GM12878 (cell line): ENCODE measurements at regions not wholly inside any gene's neighbourhood (a gene's known extent, or its start where the extent isn't known, plus 50 kb on each side); places are given as distances from the start of the nearest gene placed in this dataset.

ENCODE experiments used
- ATAC-seq: fragments of 200-7000 bp; cut with Tn5 transposase; 3 replicates; pipeline ENCODE4 v1.9.1; 2020; ENCODE audit warnings: mild to moderate bottlenecking, moderate library complexity
- BruUV-seq: library from RNA; stranded (reverse); fragments of 400-500 nt; replicated peaks from 2 replicates; lab custom pipeline; 2021; lab: Mats Ljungman, UMichigan
- CTCF ChIA-PET: fragments of 300-600 bp; sonication (Branson Sonifier 250); formaldehyde crosslinking; extraction: SDS; loops from one replicate; lab custom pipeline; 2021; ENCODE audit warnings: inconsistent platforms; lab: Yijun Ruan, JAX
- POLR2A ChIA-PET: fragments of 350-600 bp; formaldehyde crosslinking; extraction: SDS; loops from one replicate; lab custom pipeline; 2021; ENCODE audit warnings: inconsistent platforms; lab: Charles Lee
- RAD21 ChIA-PET: fragments of 300-600 bp; sonication (Branson Sonifier 250); formaldehyde crosslinking; loops from one replicate; lab custom pipeline; 2023; ENCODE audit warnings: antibody characterized with exemption; ENCODE audit not compliant: unreplicated experiment; lab: Charles Lee
- SMC1A ChIA-PET: fragments of 300-600 bp; sonication (Branson Sonifier 250); formaldehyde crosslinking; loops from one replicate; lab custom pipeline; 2023; ENCODE audit not compliant: unreplicated experiment, uncharacterized antibody; lab: Charles Lee
- DNase-seq: peaks from one replicate; pipeline ENCODE4 v3.0.0-alpha.2; 2011; ENCODE audit warnings: low read depth, low spot score
- FAIRE-seq: peaks from 3 replicates; lab custom pipeline; 2011; peaks lifted over from hg19 to GRCh38; lab: Jason Lieb, UNC
- H2AFZ ChIP-seq: 2 replicates; pipeline ENCODE4 v1.6.0; 2011; ENCODE audit warnings: low read depth, low read length, control low read depth; ENCODE audit not compliant: control insufficient read depth
- H3K27ac ChIP-seq: 2 replicates; pipeline ENCODE4 v1.5.1; 2011; ENCODE audit warnings: control low read depth; ENCODE audit not compliant: control insufficient read depth, insufficient read depth
- H3K27me3 ChIP-seq, 2 experiments: replicated peaks in 1 of 2; 2 replicates each; pipeline versions ENCODE4 v1.6.0 to v1.6.1; 2011; ENCODE audit warnings: low read length in 1 of 2; ENCODE audit not compliant: control insufficient read depth in 2 of 2, insufficient read depth in 2 of 2
- H3K36me3 ChIP-seq, 2 experiments: 2 replicates each; pipeline ENCODE4 v1.5.1; 2011; ENCODE audit warnings: low read length in 1 of 2; ENCODE audit not compliant: control insufficient read depth in 2 of 2, insufficient read depth in 2 of 2
- H3K4me1 ChIP-seq: 2 replicates; pipeline ENCODE4 v1.6.1; 2011; ENCODE audit warnings: mild to moderate bottlenecking, low read length, moderate library complexity, mixed read lengths; ENCODE audit not compliant: control insufficient read depth, insufficient read depth
- H3K4me2 ChIP-seq: 2 replicates; pipeline ENCODE4 v1.6.0; 2011; ENCODE audit warnings: control low read depth; ENCODE audit not compliant: control insufficient read depth, insufficient read depth
- H3K4me3 ChIP-seq: fragments of 200-600 bp; sonication (generic); 2 replicates; pipeline ENCODE4 v1.5.1; 2016
- H3K79me2 ChIP-seq: 2 replicates; pipeline ENCODE4 v1.6.0; 2011; ENCODE audit warnings: low read length; ENCODE audit not compliant: control insufficient read depth, insufficient read depth
- H3K9ac ChIP-seq: 2 replicates; pipeline ENCODE4 v1.8.0; 2011; ENCODE audit warnings: low read length, control low read depth, mixed read lengths; ENCODE audit not compliant: control insufficient read depth, insufficient read depth
- H3K9me3 ChIP-seq: replicated peaks from 3 replicates; pipeline ENCODE4 v1.5.1; 2011; ENCODE audit warnings: mild to moderate bottlenecking, low read length; ENCODE audit not compliant: control insufficient read depth, insufficient read depth
- H4K20me1 ChIP-seq: 2 replicates; pipeline ENCODE4 v1.6.0; 2011; ENCODE audit not compliant: control insufficient read depth, insufficient read depth
- BRCA1 ChIP-seq: IDR thresholded peaks from 2 replicates; pipeline ENCODE4 v1.6.1; 2011; ENCODE audit warnings: low read depth, low read length, improper control_type of control experiment
- GATAD2B ChIP-seq: fragments of 450-650 bp; conservative IDR thresholded peaks from 2 replicates; pipeline ENCODE4 v1.6.1; 2017; ENCODE audit warnings: low read depth, mild to moderate bottlenecking, moderate library complexity
- MEF2B ChIP-seq: fragments of 450-650 bp; IDR thresholded peaks from 2 replicates; pipeline ENCODE4 v1.6.1; 2018; ENCODE audit warnings: mild to moderate bottlenecking, moderate library complexity; ENCODE audit not compliant: partially characterized antibody, poor library complexity, severe bottlenecking
- WGBS: methylation state at CpG from one replicate; pipeline ENCODE4 v1.1.6; 2016; ENCODE audit warnings: low lambda C conversion rate; ENCODE audit not compliant: insufficient replicate concordance, insufficient coverage; ENCODE audit errors: missing lambda C conversion rate; 5-methylcytosine and 5-hydroxymethylcytosine counted together
- in situ Hi-C: fragments of 300-500 bp; cut with MboI; formaldehyde crosslinking; loops from 9 replicates; pipeline ENCODE4 v1.14.3; 2018; ENCODE audit warnings: mixed read lengths
- intact Hi-C: fragments of 100-400 bp; cut with micrococcal nuclease; formaldehyde crosslinking; loops from one replicate; pipeline ENCODE4 v1.14.2; 2022; ENCODE audit not compliant: unreplicated experiment
- TF ChIP-seq, protein P1 (sequence below): IDR thresholded peaks from 2 replicates; pipeline ENCODE4 v1.6.1; 2011; ENCODE audit warnings: borderline replicate concordance, low read depth, mild to moderate bottlenecking, moderate library complexity, mixed read lengths, low read length; ENCODE audit not compliant: insufficient read depth; ENCODE audit errors: extremely low read length

DNA sequence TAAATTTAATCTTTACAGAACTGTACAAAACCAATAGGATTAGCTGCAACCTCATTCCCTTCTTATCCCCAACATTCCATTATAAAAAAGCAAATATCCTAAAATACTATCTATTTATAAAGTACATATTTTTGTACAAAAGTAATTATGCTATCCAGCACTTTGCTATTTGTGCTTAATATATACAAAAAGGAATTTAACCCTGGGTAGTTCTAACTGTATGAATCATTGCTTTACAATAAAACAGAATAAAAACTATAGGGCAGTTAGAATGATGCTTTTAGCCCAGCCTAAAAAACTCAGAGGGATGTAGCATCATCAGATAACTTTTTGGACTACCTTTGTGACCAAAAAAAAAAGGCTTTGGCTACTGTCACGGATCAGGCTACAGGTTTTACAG is 49.9 kb upstream of the KLHL31 start:
- TF ChIP-seq, protein P1, sequence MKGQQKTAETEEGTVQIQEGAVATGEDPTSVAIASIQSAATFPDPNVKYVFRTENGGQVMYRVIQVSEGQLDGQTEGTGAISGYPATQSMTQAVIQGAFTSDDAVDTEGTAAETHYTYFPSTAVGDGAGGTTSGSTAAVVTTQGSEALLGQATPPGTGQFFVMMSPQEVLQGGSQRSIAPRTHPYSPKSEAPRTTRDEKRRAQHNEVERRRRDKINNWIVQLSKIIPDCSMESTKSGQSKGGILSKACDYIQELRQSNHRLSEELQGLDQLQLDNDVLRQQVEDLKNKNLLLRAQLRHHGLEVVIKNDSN = no peak
- TF ChIP-seq BRCA1 (no peak), GATAD2B (no peak), MEF2B (no peak)
- H3K4me3 ChIP-seq = no peak overlapping the region
- CTCF ChIA-PET = interaction anchor here (2.0 to 13.3 kb wide), 2 partner anchors 11 to 222 kb away, joined by 6 to 116 read pairs; no protein-coding TSS in a partner anchor
- no peaks in the 10 kb centered on the region for H3K9me3 ChIP-seq
- H3K9ac ChIP-seq = no peak overlapping the region
- DNase-seq (no peak), FAIRE-seq (no peak), ATAC-seq (no peak)
- H3K27me3 ChIP-seq = peaks cover 0 to 2% of the 10 kb centered on the region in 2 experiments; a peak in 2 of 4 replicates
- in situ Hi-C loops (no loop called here), intact Hi-C loops (no loop called here)
- no peak overlapping the region for H2AFZ ChIP-seq
- no peak overlapping the region for H3K4me2 ChIP-seq
- no peak overlapping the region for H3K27ac ChIP-seq
- no peaks in the 10 kb centered on the region for H3K4me1 ChIP-seq
- POLR2A ChIA-PET = no interaction called here
- H3K79me2 ChIP-seq = no peaks in the 10 kb centered on the region
- BruUV-seq = no TSS peak
- no peaks in the 10 kb centered on the region for H4K20me1 ChIP-seq
- WGBS = 6% methylated on average over 1 of the region's 1 CpG
- no peaks in the 10 kb centered on the region for H3K36me3 ChIP-seq
- SMC1A ChIA-PET = interaction anchor here (3.1 kb wide), 1 partner anchor 9 kb away, joined by 10 read pairs; no protein-coding TSS in a partner anchor
- RAD21 ChIA-PET = interaction anchor here (1.0 to 2.2 kb wide), 2 partner anchors 13 to 15 kb away, joined by 3 to 7 read pairs; no protein-coding TSS in a partner anchor
